DOHH2 (cell line): ENCODE measurements at regions not wholly inside any gene's neighbourhood (a gene's known extent, or its start where the extent isn't known, plus 50 kb on each side); places are given as distances from the start of the nearest gene placed in this dataset.

Source experiments
- H3F3A ChIP-seq: fragments of 200-600 bp; sonication (generic), shearing (Covaris generic); 2 replicates; pipeline ENCODE4 v1.6.0; 2016; ENCODE audit warnings: antibody characterized with exemption, mild to moderate bottlenecking; ENCODE audit not compliant: control insufficient read depth, insufficient read depth
- H3K27ac ChIP-seq: fragments of 200-600 bp; sonication (generic); 2 replicates; pipeline ENCODE4 v1.5.1; 2014; ENCODE audit warnings: low read depth, mild to moderate bottlenecking, low read length, moderate library complexity
- H3K27me3 ChIP-seq: fragments of 200-600 bp; sonication (generic); 2 replicates; pipeline ENCODE4 v1.6.1; 2014; ENCODE audit warnings: mild to moderate bottlenecking, low read length, mixed read lengths; ENCODE audit not compliant: control insufficient read depth
- H3K36me3 ChIP-seq: fragments of 200-600 bp; sonication (generic); 2 replicates; pipeline ENCODE4 v1.6.1; 2014; ENCODE audit warnings: mild to moderate bottlenecking, low read length, moderate library complexity, mixed read lengths; ENCODE audit not compliant: control insufficient read depth
- H3K4me1 ChIP-seq: fragments of 200-600 bp; sonication (generic); 2 replicates; pipeline ENCODE4 v1.6.1; 2014; ENCODE audit warnings: mild to moderate bottlenecking, low read length, mixed read lengths; ENCODE audit not compliant: control insufficient read depth
- H3K4me2 ChIP-seq: fragments of 200-600 bp; sonication (generic); 2 replicates; pipeline ENCODE4 v1.6.0; 2014; ENCODE audit warnings: mild to moderate bottlenecking, low read length, moderate library complexity
- H3K4me3 ChIP-seq: fragments of 200-600 bp; sonication (generic); 2 replicates; pipeline ENCODE4 v1.5.1; 2014; ENCODE audit warnings: mild to moderate bottlenecking, low read length, mixed read lengths
- H3K79me2 ChIP-seq: fragments of 200-600 bp; sonication (generic); 2 replicates; pipeline ENCODE4 v1.6.1; 2014; ENCODE audit warnings: mild to moderate bottlenecking, low read length, mixed read lengths; ENCODE audit not compliant: control insufficient read depth
- H3K9me2 ChIP-seq: fragments of 200-600 bp; sonication (generic); replicated peaks from 2 replicates; pipeline ENCODE4 v1.6.1; 2014; ENCODE audit warnings: mild to moderate bottlenecking, low read length, mixed read lengths; ENCODE audit not compliant: control insufficient read depth
- H3K9me3 ChIP-seq: fragments of 200-600 bp; sonication (generic); 2 replicates; pipeline ENCODE4 v1.6.1; 2014; ENCODE audit warnings: antibody characterized with exemption, low read length, mixed read lengths; ENCODE audit not compliant: control insufficient read depth, insufficient read depth
- H4K20me1 ChIP-seq: fragments of 200-600 bp; sonication (generic); 2 replicates; pipeline ENCODE4 v1.6.0; 2014; ENCODE audit warnings: low read depth, mild to moderate bottlenecking, antibody characterized with exemption, low read length, moderate library complexity; ENCODE audit not compliant: control insufficient read depth, insufficient read depth
- CTCF ChIP-seq: fragments of 200-600 bp; sonication (generic); IDR thresholded peaks from one replicate; pipeline ENCODE4 v1.5.1; 2014; ENCODE audit warnings: antibody characterized with exemption, mild to moderate bottlenecking, low read depth, low read length; ENCODE audit not compliant: poor library complexity, severe bottlenecking
- EZH2phosphoT487 ChIP-seq: fragments of 200-600 bp; sonication (generic); IDR thresholded peaks from 2 replicates; pipeline ENCODE4 v1.6.1; 2017; ENCODE audit warnings: borderline replicate concordance, mild to moderate bottlenecking, antibody characterized with exemption, low read length, moderate library complexity, mixed read lengths

GRCh38 chr5:159658266-159658925 is 257.9 kb upstream of the ADRA1B start:
- Histone ChIP-seq H3K27me3 (no peaks in the 10 kb centered on the region; the same call in 1 of the 2 replicates), H3K36me3 (no peaks in the 10 kb centered on the region), H3K79me2 (no peaks in the 10 kb centered on the region), H3K4me2 (no peak overlapping the region), H3K9me2 (no peaks in the 10 kb centered on the region), H4K20me1 (no peaks in the 10 kb centered on the region), H3K4me3 (no peak overlapping the region), H3K4me1 (no peaks in the 10 kb centered on the region), H3K27ac (no peak overlapping the region), H3F3A (no peaks in the 10 kb centered on the region), H3K9me3 (no peaks in the 10 kb centered on the region)
- TF ChIP-seq CTCF = no peak
- TF ChIP-seq EZH2phosphoT487 = no peak

GRCh38 chr5:159660401-159660800 is 255.9 kb upstream of the ADRA1B start:
- H3K4me2 ChIP-seq = no peak overlapping the region
- H3K4me1 ChIP-seq = no peaks in the 10 kb centered on the region
- no peaks in the 10 kb centered on the region for H3K79me2 ChIP-seq
- no peaks in the 10 kb centered on the region for H4K20me1 ChIP-seq
- no peak overlapping the region for H3K27ac ChIP-seq
- H3K9me2 ChIP-seq = no peaks in the 10 kb centered on the region
- H3K36me3 ChIP-seq = no peaks in the 10 kb centered on the region
- H3K27me3 ChIP-seq = no peaks in the 10 kb centered on the region; the same call in 1 of the 2 replicates
- H3F3A ChIP-seq = no peaks in the 10 kb centered on the region
- H3K9me3 ChIP-seq = no peaks in the 10 kb centered on the region
- H3K4me3 ChIP-seq = no peak overlapping the region
- TF ChIP-seq EZH2phosphoT487 = no peak
- no peak for TF ChIP-seq CTCF

- H3K9me3 ChIP-seq = no peaks in the 10 kb centered on the region
Observed at GRCh38 chr5:159663986-159664385, 252.3 kb upstream of the ADRA1B start.

More at GRCh38 chr5:159663986-159664385, 252.3 kb upstream of the ADRA1B start:
- Histone ChIP-seq H3K4me1 (no peaks in the 10 kb centered on the region), H3K4me3 (no peak overlapping the region), H3K9me2 (no peaks in the 10 kb centered on the region), H3K79me2 (no peaks in the 10 kb centered on the region), H3F3A (no peaks in the 10 kb centered on the region), H3K27ac (no peak overlapping the region), H3K4me2 (no peak overlapping the region), H4K20me1 (no peaks in the 10 kb centered on the region), H3K36me3 (no peaks in the 10 kb centered on the region), H3K27me3 (no peaks in the 10 kb centered on the region; the same call in 1 of the 2 replicates)
- TF ChIP-seq CTCF = no peak
- no peak for TF ChIP-seq EZH2phosphoT487
